HEK293 (cell line): ENCODE measurements at regions not wholly inside any gene's neighbourhood (a gene's known extent, or its start where the extent isn't known, plus 50 kb on each side); places are given as distances from the start of the nearest gene placed in this dataset.

ENCODE experiments used
- KLF10 ChIP-seq: fragments of 450-650 bp; IDR thresholded peaks from 2 replicates; pipeline ENCODE4 v1.5.1; 2018; ENCODE audit warnings: missing biosample characterization, mild to moderate bottlenecking, missing genetic modification characterization
- ZNF707 ChIP-seq: fragments of 450-650 bp; formaldehyde crosslinking; IDR thresholded peaks from 2 replicates; pipeline ENCODE4 v1.5.1; 2016; ENCODE audit warnings: missing biosample characterization, missing genetic modification characterization
- TF ChIP-seq, protein P1 (sequence below): fragments of 450-650 bp; formaldehyde crosslinking; IDR thresholded peaks from 2 replicates; pipeline ENCODE4 v1.5.1; 2016; ENCODE audit warnings: missing biosample characterization, missing genetic modification characterization

DNA sequence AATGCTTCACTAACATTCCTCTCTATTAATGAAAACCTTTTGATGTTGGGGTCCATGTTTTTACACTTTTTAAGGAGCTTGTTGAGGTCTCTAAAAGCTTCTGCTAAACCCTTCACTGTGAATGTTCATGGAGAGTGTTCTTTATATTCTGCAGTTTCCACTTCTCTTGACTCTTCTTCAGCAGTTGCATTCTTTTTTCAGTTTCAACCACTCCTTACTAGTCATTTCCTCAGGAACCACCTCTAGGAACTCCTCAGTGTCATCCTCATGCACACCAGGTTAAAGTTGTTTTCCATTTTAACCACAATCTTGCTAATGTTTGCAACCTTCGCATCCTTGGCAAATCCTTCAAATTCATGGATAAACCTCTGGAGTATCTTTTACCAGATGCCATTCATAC, 821.6 kb downstream of the ANKRD7 start:
- TF ChIP-seq KLF10 (tag by site-specific recombination) (no peak), ZNF707 (tag by site-specific recombination) (no peak)
- TF ChIP-seq, protein P1, sequence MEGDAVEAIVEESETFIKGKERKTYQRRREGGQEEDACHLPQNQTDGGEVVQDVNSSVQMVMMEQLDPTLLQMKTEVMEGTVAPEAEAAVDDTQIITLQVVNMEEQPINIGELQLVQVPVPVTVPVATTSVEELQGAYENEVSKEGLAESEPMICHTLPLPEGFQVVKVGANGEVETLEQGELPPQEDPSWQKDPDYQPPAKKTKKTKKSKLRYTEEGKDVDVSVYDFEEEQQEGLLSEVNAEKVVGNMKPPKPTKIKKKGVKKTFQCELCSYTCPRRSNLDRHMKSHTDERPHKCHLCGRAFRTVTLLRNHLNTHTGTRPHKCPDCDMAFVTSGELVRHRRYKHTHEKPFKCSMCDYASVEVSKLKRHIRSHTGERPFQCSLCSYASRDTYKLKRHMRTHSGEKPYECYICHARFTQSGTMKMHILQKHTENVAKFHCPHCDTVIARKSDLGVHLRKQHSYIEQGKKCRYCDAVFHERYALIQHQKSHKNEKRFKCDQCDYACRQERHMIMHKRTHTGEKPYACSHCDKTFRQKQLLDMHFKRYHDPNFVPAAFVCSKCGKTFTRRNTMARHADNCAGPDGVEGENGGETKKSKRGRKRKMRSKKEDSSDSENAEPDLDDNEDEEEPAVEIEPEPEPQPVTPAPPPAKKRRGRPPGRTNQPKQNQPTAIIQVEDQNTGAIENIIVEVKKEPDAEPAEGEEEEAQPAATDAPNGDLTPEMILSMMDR (tag by site-specific recombination): no peak
